Breast epithelium (tissue), 3 donors: ENCODE measurements at regions not wholly inside any gene's neighbourhood (a gene's known extent, or its start where the extent isn't known, plus 50 kb on each side); places are given as distances from the start of the nearest gene placed in this dataset.

ENCODE experiments used
- POLR2A ChIP-seq: fragments of 450-650 bp; IDR thresholded peaks from one replicate; pipeline ENCODE4 v1.6.1; 2016; ENCODE audit warnings: antibody characterized with exemption, mild to moderate bottlenecking, moderate library complexity
- POLR2AphosphoS5 ChIP-seq, 3 donors: sonication (generic); formaldehyde crosslinking; IDR thresholded peaks; one replicate each; pipeline ENCODE4 v1.6.1; 2017; ENCODE audit warnings: antibody characterized with exemption in 3 of 3
- TF ChIP-seq, protein P1 (sequence below), 3 donors: fragments of 450-650 bp; IDR thresholded peaks; one replicate each; pipeline ENCODE4 v1.5.1; 2016 to 2017; ENCODE audit warnings: antibody characterized with exemption in 3 of 3, mild to moderate bottlenecking in 3 of 3, moderate library complexity in 3 of 3

- TF ChIP-seq, protein P1, sequence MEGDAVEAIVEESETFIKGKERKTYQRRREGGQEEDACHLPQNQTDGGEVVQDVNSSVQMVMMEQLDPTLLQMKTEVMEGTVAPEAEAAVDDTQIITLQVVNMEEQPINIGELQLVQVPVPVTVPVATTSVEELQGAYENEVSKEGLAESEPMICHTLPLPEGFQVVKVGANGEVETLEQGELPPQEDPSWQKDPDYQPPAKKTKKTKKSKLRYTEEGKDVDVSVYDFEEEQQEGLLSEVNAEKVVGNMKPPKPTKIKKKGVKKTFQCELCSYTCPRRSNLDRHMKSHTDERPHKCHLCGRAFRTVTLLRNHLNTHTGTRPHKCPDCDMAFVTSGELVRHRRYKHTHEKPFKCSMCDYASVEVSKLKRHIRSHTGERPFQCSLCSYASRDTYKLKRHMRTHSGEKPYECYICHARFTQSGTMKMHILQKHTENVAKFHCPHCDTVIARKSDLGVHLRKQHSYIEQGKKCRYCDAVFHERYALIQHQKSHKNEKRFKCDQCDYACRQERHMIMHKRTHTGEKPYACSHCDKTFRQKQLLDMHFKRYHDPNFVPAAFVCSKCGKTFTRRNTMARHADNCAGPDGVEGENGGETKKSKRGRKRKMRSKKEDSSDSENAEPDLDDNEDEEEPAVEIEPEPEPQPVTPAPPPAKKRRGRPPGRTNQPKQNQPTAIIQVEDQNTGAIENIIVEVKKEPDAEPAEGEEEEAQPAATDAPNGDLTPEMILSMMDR (IDR thresholded peaks at IDR 0.05): no peak
- TF ChIP-seq POLR2A (no peak), POLR2AphosphoS5 (IDR thresholded peaks at IDR 0.05) (no peak)
These were observed 589.1 kb upstream of the CDH8 start for GRCh38 chr16:62625326-62625725.
